Breast epithelium (tissue), 3 donors: ENCODE measurements at regions not wholly inside any gene's neighbourhood (a gene's known extent, or its start where the extent isn't known, plus 50 kb on each side); places are given as distances from the start of the nearest gene placed in this dataset.

Experiments used
- POLR2A ChIP-seq: fragments of 450-650 bp; IDR thresholded peaks from one replicate; pipeline ENCODE4 v1.6.1; 2016; ENCODE audit warnings: antibody characterized with exemption, mild to moderate bottlenecking, moderate library complexity
- TF ChIP-seq, protein P1 (sequence below), 3 donors: fragments of 450-650 bp; IDR thresholded peaks; one replicate each; pipeline ENCODE4 v1.5.1; 2016 to 2017; ENCODE audit warnings: antibody characterized with exemption in 3 of 3, mild to moderate bottlenecking in 3 of 3, moderate library complexity in 3 of 3

DNA sequence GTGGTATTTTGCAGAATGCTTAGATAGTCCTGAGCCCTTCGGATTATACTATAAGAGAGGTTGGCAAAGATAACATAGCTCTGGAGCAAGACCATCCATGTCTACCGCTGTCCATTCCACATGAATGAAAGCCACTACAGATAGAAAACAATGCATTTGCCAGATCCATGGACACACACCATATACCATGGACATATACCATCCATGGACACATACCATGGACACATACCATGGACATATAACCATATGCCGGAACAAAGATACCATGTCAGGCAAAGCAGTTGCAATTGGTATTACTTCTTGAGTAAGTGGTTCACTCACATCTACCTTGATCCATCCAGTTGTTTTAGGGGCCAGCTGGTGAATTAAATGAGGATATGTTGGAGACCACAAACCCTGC, 53.2 kb upstream of the ATP6AP2 start:
- no peak for TF ChIP-seq POLR2A
- TF ChIP-seq, protein P1, sequence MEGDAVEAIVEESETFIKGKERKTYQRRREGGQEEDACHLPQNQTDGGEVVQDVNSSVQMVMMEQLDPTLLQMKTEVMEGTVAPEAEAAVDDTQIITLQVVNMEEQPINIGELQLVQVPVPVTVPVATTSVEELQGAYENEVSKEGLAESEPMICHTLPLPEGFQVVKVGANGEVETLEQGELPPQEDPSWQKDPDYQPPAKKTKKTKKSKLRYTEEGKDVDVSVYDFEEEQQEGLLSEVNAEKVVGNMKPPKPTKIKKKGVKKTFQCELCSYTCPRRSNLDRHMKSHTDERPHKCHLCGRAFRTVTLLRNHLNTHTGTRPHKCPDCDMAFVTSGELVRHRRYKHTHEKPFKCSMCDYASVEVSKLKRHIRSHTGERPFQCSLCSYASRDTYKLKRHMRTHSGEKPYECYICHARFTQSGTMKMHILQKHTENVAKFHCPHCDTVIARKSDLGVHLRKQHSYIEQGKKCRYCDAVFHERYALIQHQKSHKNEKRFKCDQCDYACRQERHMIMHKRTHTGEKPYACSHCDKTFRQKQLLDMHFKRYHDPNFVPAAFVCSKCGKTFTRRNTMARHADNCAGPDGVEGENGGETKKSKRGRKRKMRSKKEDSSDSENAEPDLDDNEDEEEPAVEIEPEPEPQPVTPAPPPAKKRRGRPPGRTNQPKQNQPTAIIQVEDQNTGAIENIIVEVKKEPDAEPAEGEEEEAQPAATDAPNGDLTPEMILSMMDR (IDR thresholded peaks at IDR 0.05), result no peak
